Astrocyte of the cerebellum (primary cell): ENCODE measurements at regions not wholly inside any gene's neighbourhood (a gene's known extent, or its start where the extent isn't known, plus 50 kb on each side); places are given as distances from the start of the nearest gene placed in this dataset.
"Not testable (repeated sequence)": the region's sequence is repeated elsewhere in the genome, so short reads cannot be mapped to it uniquely, and the experiment has no call there.

ENCODE experiments used
- DNase-seq: peaks from one replicate; pipeline ENCODE4 v3.0.0-alpha.2; 2011; ENCODE audit warnings: low read depth
- H3K4me3 ChIP-seq: 2 replicates; pipeline ENCODE4 v1.5.1; 2011; ENCODE audit warnings: mild to moderate bottlenecking, low read depth, low read length, moderate library complexity
- in situ Hi-C: cut with HindIII; loops from 2 replicates; pipeline ENCODE4 v1.10.0; 2017; ENCODE audit warnings: low sequenced_read_pairs
- TF ChIP-seq, protein P1 (sequence below): IDR thresholded peaks from 2 replicates; pipeline ENCODE4 v1.5.1; 2012; ENCODE audit warnings: low read length, low read depth, moderate library complexity, mild to moderate bottlenecking; ENCODE audit errors: missing control alignments

GRCh38 chr9:84517026-84517425 lies 152.5 kb upstream of the NTRK2 start:
- H3K4me3 ChIP-seq, result no peak overlapping the region
- in situ Hi-C loops, result no loop called here
- TF ChIP-seq, protein P1, sequence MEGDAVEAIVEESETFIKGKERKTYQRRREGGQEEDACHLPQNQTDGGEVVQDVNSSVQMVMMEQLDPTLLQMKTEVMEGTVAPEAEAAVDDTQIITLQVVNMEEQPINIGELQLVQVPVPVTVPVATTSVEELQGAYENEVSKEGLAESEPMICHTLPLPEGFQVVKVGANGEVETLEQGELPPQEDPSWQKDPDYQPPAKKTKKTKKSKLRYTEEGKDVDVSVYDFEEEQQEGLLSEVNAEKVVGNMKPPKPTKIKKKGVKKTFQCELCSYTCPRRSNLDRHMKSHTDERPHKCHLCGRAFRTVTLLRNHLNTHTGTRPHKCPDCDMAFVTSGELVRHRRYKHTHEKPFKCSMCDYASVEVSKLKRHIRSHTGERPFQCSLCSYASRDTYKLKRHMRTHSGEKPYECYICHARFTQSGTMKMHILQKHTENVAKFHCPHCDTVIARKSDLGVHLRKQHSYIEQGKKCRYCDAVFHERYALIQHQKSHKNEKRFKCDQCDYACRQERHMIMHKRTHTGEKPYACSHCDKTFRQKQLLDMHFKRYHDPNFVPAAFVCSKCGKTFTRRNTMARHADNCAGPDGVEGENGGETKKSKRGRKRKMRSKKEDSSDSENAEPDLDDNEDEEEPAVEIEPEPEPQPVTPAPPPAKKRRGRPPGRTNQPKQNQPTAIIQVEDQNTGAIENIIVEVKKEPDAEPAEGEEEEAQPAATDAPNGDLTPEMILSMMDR, result no peak

DNA sequence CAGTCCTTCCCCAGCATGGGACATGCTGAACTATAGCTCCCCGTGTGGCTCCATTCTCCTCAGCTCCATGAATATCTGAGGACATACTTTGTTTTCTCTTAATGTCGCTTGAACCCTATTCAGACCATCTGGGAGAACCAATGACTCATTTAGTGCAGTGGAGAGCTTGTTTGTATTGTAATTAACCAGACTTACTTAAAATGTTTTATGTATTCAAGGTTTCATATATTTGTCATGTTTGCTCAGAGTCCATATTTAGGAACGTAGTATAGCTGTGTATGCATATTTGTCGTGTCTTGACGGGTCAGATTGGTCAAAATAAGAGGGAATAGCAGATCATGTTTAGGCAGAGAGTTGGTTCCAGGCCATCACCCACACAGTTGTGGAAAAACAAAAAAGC lies 150.1 kb upstream of the NTRK2 start:
- in situ Hi-C loops, result no loop called here

More at GRCh38 chr9:84517026-84517425, 152.5 kb upstream of the NTRK2 start:
- no peak for DNase-seq

GRCh38 chr9:84521208-84521607 lies 148.3 kb upstream of the NTRK2 start:
- no peak overlapping the region for H3K4me3 ChIP-seq
- DNase-seq, result no peak
- TF ChIP-seq, protein P1, result no peak
- in situ Hi-C loops, result no loop called here

More for the DNA sequence above, 150.1 kb upstream of the NTRK2 start:
- DNase-seq, result no peak
- H3K4me3 ChIP-seq, result no peak overlapping the region
- TF ChIP-seq, protein P1, result no peak

DNA sequence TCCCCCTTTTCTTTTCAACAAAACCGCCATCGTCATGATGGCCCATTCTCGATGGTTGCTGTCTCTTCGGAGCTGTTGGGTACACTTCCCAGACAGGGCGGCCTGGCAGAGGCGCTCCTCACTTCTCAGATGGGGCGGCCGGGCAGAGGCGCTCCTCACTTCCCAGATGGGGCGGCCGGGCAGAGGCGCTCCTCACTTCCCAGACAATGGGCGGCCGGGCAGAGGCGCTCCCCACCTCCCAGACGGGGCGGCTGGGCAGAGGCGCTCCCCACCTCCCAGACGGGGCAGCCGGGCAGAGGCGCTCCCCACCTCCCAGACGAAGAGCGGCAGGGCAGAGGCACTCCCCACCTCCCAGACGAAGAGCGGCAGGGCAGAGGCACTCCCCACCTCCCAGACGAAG lies 143.3 kb upstream of the NTRK2 start:
- DNase-seq, in situ Hi-C loops, H3K4me3 ChIP-seq: not testable (repeated sequence)

DNA sequence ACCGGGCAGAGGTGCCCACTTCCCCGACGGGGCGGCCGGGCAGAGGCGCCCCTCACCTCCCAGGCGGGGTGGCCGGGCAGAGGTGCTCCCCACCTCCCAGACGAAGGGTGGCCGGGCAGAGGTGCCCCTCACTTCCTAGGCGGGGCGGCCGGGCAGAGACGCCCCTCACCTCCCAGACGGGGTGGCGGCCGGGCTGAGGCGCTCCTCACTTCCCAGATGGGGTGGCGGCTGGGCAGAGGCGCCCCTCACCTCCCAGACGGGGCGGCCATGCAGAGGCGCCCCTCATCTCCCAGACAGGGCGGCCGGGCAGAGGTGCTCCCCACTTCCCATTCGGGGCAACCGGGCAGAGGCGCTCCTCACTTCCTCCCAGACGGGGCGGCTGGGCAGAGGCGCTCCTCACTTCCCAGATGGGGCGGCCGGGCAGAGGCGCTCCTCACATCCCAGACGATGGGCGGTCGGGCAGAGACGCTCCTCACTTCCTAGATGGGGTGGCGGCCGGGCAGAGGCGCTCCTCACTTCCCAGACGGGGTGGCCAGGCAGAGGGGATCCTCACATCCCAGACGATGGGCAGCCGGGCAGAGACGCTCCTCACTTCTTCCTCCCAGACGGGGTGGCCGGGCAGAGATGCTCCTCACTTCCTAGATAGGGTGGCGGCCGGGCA lies 142.3 kb upstream of the NTRK2 start:
- H3K4me3 ChIP-seq, in situ Hi-C loops: not testable (repeated sequence)

GRCh38 chr9:84535973-84536372 lies 133.6 kb upstream of the NTRK2 start:
- DNase-seq, H3K4me3 ChIP-seq, in situ Hi-C loops: not testable (repeated sequence)

More for the DNA sequence above, 142.3 kb upstream of the NTRK2 start:
- not testable (repeated sequence) for DNase-seq

DNA sequence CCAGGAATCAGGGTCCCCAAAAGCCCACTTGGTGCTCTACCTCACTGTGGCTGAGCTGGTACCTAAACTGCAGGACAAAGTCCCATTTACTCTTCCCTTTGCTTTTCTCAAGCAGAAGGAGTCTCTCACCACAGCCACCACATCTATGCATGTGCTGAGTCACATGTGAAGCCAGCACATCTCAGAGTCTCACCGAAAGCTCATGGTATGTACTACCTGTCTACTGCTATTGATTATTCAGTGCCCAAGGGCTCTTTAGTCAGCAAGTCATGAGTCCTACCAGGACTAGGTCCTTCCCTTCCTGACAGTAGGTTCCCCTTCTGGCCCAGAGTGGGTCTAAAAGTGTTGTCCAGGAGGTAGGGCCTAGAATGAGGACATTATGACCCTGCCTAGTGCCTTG lies 130.7 kb upstream of the NTRK2 start:
- DNase-seq, result no peak
- no peak overlapping the region for H3K4me3 ChIP-seq
- TF ChIP-seq, protein P1, result no peak
- in situ Hi-C loops, result no loop called here

GRCh38 chr9:84542554-84542953 lies 127.0 kb upstream of the NTRK2 start:
- in situ Hi-C loops, result no loop called here
- no peak overlapping the region for H3K4me3 ChIP-seq
- TF ChIP-seq, protein P1, result no peak
- DNase-seq, result no peak
